SU-DHL-6 (cell line): ENCODE measurements at regions not wholly inside any gene's neighbourhood (a gene's known extent, or its start where the extent isn't known, plus 50 kb on each side); places are given as distances from the start of the nearest gene placed in this dataset.

Experiments
- H2AFZ ChIP-seq: fragments of 200-600 bp; sonication (generic); 2 replicates; pipeline ENCODE4 v1.6.1; 2014; ENCODE audit warnings: low read depth, mild to moderate bottlenecking, moderate library complexity, mixed read lengths, antibody characterized with exemption, low read length; ENCODE audit not compliant: severe bottlenecking
- H3F3A ChIP-seq: fragments of 200-600 bp; shearing (Covaris generic); 2 replicates; pipeline ENCODE4 v1.6.0; 2016; ENCODE audit warnings: antibody characterized with exemption, mild to moderate bottlenecking; ENCODE audit not compliant: insufficient read depth
- H3K27ac ChIP-seq: fragments of 200-600 bp; sonication (generic); 2 replicates; pipeline ENCODE4 v1.5.1; 2016; ENCODE audit warnings: low read depth, mild to moderate bottlenecking, low read length, moderate library complexity, mixed read lengths
- H3K27me3 ChIP-seq: fragments of 200-600 bp; sonication (generic), shearing (Covaris generic); 2 replicates; pipeline ENCODE4 v1.6.0; 2014; ENCODE audit warnings: mild to moderate bottlenecking, low read length
- H3K36me3 ChIP-seq: fragments of 200-600 bp; sonication (generic); 2 replicates; pipeline ENCODE4 v1.6.1; 2014; ENCODE audit warnings: mild to moderate bottlenecking, low read length, mixed read lengths
- H3K4me2 ChIP-seq: fragments of 300-600, 200-600 bp; shearing (Covaris generic), sonication (generic); 2 replicates; pipeline ENCODE4 v1.6.0; 2014; ENCODE audit warnings: low read length, low read depth, mild to moderate bottlenecking; ENCODE audit not compliant: poor library complexity, severe bottlenecking
- H3K4me3 ChIP-seq: fragments of 200-600 bp; sonication (generic); 2 replicates; pipeline ENCODE4 v1.5.1; 2014; ENCODE audit warnings: antibody characterized with exemption, low read length, mild to moderate bottlenecking, mixed read lengths; ENCODE audit not compliant: insufficient read depth, poor library complexity, severe bottlenecking
- H3K79me2 ChIP-seq: fragments of 200-600 bp; sonication (generic); 2 replicates; pipeline ENCODE4 v1.6.1; 2014; ENCODE audit warnings: mild to moderate bottlenecking, low read length, moderate library complexity; ENCODE audit not compliant: insufficient read depth
- H3K9ac ChIP-seq: fragments of 200-600 bp; sonication (generic); 2 replicates; pipeline ENCODE4 v1.7.0; 2014; ENCODE audit warnings: mild to moderate bottlenecking, low read length
- H3K9me2 ChIP-seq: fragments of 200-600 bp; sonication (generic); replicated peaks from 2 replicates; pipeline ENCODE4 v1.6.1; 2014; ENCODE audit warnings: low read length; ENCODE audit not compliant: insufficient read depth
- H3K9me3 ChIP-seq: fragments of 200-600 bp; sonication (generic); 2 replicates; pipeline ENCODE4 v1.6.1; 2014; ENCODE audit warnings: low read length, mixed read lengths; ENCODE audit not compliant: insufficient read depth
- H4K20me1 ChIP-seq: fragments of 200-600 bp; sonication (generic); 2 replicates; pipeline ENCODE4 v1.6.1; 2014; ENCODE audit warnings: low read depth, mild to moderate bottlenecking, antibody characterized with exemption, low read length, moderate library complexity, mixed read lengths
- CTCF ChIP-seq: fragments of 200-600 bp; sonication (generic); IDR thresholded peaks from one replicate; pipeline ENCODE4 v1.5.1; 2017; ENCODE audit warnings: antibody characterized with exemption, mild to moderate bottlenecking, low read length, moderate library complexity; ENCODE audit not compliant: insufficient read depth, poor library complexity, severe bottlenecking
- EZH2phosphoT487 ChIP-seq: fragments of 200-600 bp; sonication (generic), shearing (Covaris generic); conservative IDR thresholded peaks from 2 replicates; pipeline ENCODE4 v1.6.1; 2018; ENCODE audit warnings: mild to moderate bottlenecking, antibody characterized with exemption, low read length, moderate library complexity, mixed read lengths

DNA sequence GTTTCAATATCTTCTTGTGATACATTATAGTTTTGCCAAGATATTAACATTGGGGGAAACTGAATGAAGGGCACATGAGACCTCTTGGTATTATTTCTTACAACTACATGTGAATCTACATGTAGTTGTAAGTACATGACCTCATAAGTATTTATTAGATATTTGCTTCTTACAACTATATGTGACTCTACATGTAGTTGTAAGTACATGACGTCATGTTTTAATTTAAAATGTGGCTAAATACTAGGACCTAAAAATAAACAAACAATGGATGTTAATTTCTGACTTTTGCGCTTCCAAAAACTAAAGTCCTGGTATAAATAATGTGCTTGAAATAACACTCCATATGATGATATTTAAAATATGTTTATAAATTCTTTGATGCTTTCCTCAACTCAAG, 190.2 kb downstream of the CBLL2 start:
- H3K27me3 ChIP-seq, result no peaks in the 10 kb centered on the region
- H3K36me3 ChIP-seq, result no peaks in the 10 kb centered on the region
- no peak overlapping the region for H3K4me2 ChIP-seq
- no peaks in the 10 kb centered on the region for H3F3A ChIP-seq
- no peak for TF ChIP-seq CTCF
- no peak for TF ChIP-seq EZH2phosphoT487
- H3K79me2 ChIP-seq, result no peaks in the 10 kb centered on the region
- no peaks in the 10 kb centered on the region for H3K9me2 ChIP-seq
- no peaks in the 10 kb centered on the region for H4K20me1 ChIP-seq
- no peak overlapping the region for H2AFZ ChIP-seq
- H3K9ac ChIP-seq, result no peak overlapping the region
- H3K9me3 ChIP-seq, result no peaks in the 10 kb centered on the region
- no peak overlapping the region for H3K4me3 ChIP-seq
- H3K27ac ChIP-seq, result no peak overlapping the region

DNA sequence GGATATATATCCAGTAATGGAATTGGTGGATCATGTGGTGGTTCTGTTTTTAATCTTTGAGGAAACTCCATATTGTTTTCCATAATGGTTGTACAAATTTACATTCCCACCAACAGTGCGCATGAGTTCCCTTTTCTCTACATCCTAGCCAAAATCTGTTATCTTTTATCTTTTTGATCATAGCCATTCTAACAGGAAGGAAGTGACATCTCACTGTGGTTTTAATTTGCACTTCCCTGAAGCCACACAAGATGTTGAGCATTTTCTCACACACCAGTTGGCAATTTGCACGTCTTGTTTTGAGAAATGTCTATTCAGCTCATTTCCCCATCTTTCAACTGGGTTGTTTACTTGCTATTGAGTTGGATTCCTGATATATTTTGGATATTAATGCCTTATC, 194.9 kb downstream of the CBLL2 start:
- Histone ChIP-seq H3K9ac (no peak overlapping the region), H3K27me3 (no peaks in the 10 kb centered on the region), H3F3A (no peaks in the 10 kb centered on the region), H3K4me2 (no peak overlapping the region), H3K9me3 (no peaks in the 10 kb centered on the region), H3K27ac (no peak overlapping the region), H4K20me1 (no peaks in the 10 kb centered on the region), H3K4me3 (no peak overlapping the region), H3K79me2 (no peaks in the 10 kb centered on the region), H3K36me3 (no peaks in the 10 kb centered on the region), H2AFZ (no peak overlapping the region), H3K9me2 (no peaks in the 10 kb centered on the region)
- TF ChIP-seq EZH2phosphoT487, result no peak
- TF ChIP-seq CTCF, result no peak

GRCh38 chrX:22481436-22481835, 208.7 kb downstream of the CBLL2 start:
- no peak overlapping the region for H3K4me3 ChIP-seq
- H3K4me2 ChIP-seq, result no peak overlapping the region
- H3K9me3 ChIP-seq, result no peaks in the 10 kb centered on the region
- no peak overlapping the region for H3K27ac ChIP-seq
- H3F3A ChIP-seq, result no peaks in the 10 kb centered on the region
- H3K79me2 ChIP-seq, result no peaks in the 10 kb centered on the region
- TF ChIP-seq EZH2phosphoT487 (no peak), CTCF (no peak)
- H3K9me2 ChIP-seq, result no peaks in the 10 kb centered on the region
- no peaks in the 10 kb centered on the region for H3K27me3 ChIP-seq
- H3K9ac ChIP-seq, result no peak overlapping the region
- no peaks in the 10 kb centered on the region for H3K36me3 ChIP-seq
- no peaks in the 10 kb centered on the region for H4K20me1 ChIP-seq
- no peak overlapping the region for H2AFZ ChIP-seq

DNA sequence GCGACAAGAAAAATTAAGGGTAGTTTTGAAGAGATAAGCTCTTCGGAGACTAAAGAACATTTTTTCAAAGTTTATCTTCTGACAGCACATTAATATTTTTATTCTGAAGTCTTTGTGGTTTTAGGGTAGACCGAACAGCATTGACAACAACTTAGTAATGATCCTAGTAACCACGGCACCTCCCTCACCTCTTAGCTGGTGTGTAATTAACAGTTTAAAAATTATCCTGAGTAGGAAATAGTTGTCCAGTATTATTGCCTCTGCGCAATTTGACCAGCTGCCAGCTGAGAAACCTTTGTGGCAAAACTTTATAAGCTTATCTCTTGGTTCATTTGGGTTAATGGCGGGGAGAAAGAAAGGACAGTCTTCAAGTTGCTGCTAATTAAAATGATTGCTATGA, 213.6 kb downstream of the CBLL2 start:
- Histone ChIP-seq H3K27ac (no peak overlapping the region), H3K4me2 (no peak overlapping the region), H4K20me1 (no peaks in the 10 kb centered on the region), H3F3A (no peaks in the 10 kb centered on the region), H3K4me3 (no peak overlapping the region), H3K79me2 (no peaks in the 10 kb centered on the region), H3K27me3 (no peaks in the 10 kb centered on the region), H3K9me2 (no peaks in the 10 kb centered on the region), H3K9ac (no peak overlapping the region), H2AFZ (no peak overlapping the region), H3K9me3 (no peaks in the 10 kb centered on the region), H3K36me3 (no peaks in the 10 kb centered on the region)
- TF ChIP-seq EZH2phosphoT487, result no peak
- TF ChIP-seq CTCF, result no peak
